Small intestine (tissue), 7 donors: ENCODE measurements at regions not wholly inside any gene's neighbourhood (a gene's known extent, or its start where the extent isn't known, plus 50 kb on each side); places are given as distances from the start of the nearest gene placed in this dataset.
"Not testable (repeated sequence)": the region's sequence is repeated elsewhere in the genome, so short reads cannot be mapped to it uniquely, and the experiment has no call there.

Experiments used
- DNase-seq, 2 donors: peaks; one replicate each; pipeline versions ENCODE4 v3.0.0 to v3.0.0-alpha.2; 2013
- FAIRE-seq: peaks from 2 replicates; lab custom pipeline; 2012; peaks lifted over from hg19 to GRCh38; lab: Jason Lieb, UNC
- H3K27ac ChIP-seq, 3 donors: one replicate each; pipeline ENCODE4 v1.5.1; 2013; ENCODE audit warnings: low read length in 2 of 3, mild to moderate bottlenecking in 2 of 3, control low read depth in 1 of 3, inconsistent platforms in 1 of 3, low read depth in 1 of 3, moderate library complexity in 1 of 3
- H3K27me3 ChIP-seq, 3 donors: one replicate each; pipeline ENCODE4 v1.6.1; 2013; ENCODE audit warnings: low read length in 3 of 3, inconsistent platforms in 1 of 3; ENCODE audit not compliant: control insufficient read depth in 3 of 3, insufficient read depth in 3 of 3
- H3K36me3 ChIP-seq, 3 donors: one replicate each; pipeline ENCODE4 v1.6.1; 2013; ENCODE audit warnings: low read length in 3 of 3, inconsistent platforms in 1 of 3, low read depth in 1 of 3, mild to moderate bottlenecking in 1 of 3, moderate library complexity in 1 of 3; ENCODE audit not compliant: control insufficient read depth in 3 of 3, insufficient read depth in 2 of 3
- H3K4me1 ChIP-seq, 3 donors: one replicate each; pipeline ENCODE4 v1.6.1; 2013; ENCODE audit warnings: low read length in 2 of 3, inconsistent platforms in 1 of 3, low read depth in 1 of 3, mild to moderate bottlenecking in 1 of 3, moderate library complexity in 1 of 3; ENCODE audit not compliant: control insufficient read depth in 3 of 3, insufficient read depth in 2 of 3
- H3K4me3 ChIP-seq, 3 donors: one replicate each; pipeline ENCODE4 v1.5.1; 2013; ENCODE audit warnings: low read length in 3 of 3, control low read depth in 1 of 3, inconsistent platforms in 1 of 3, low read depth in 1 of 3, mild to moderate bottlenecking in 1 of 3, moderate library complexity in 1 of 3
- H3K9me3 ChIP-seq, 2 donors: one replicate each; pipeline ENCODE4 v1.6.1; 2013; ENCODE audit warnings: low read depth in 1 of 2, low read length in 1 of 2; ENCODE audit not compliant: control insufficient read depth in 2 of 2, insufficient read depth in 1 of 2
- WGBS, 3 donors: extraction: QIAGEN DNeasy Blood & Tissue Kit; methylation state at CpG; one replicate each; pipeline ENCODE4 v1.1.7; 2013; 5-methylcytosine and 5-hydroxymethylcytosine counted together
- donor health status: healthy with polysubstance abuse.
- donor health status: control.
- donor health status: control.
- donor health status: Bipolar disorder and iron deficiency.
- donor health status: healthy.

GRCh38 chr3:132134611-132135010 is 99.8 kb upstream of the CPNE4 start:
- Histone ChIP-seq H3K4me1 (no peaks in the 10 kb centered on the region), H3K27me3 (peaks cover 0 to 4% (median 0%) of the 10 kb centered on the region in 3 donors), H3K27ac (no peak overlapping the region), H3K4me3 (no peak overlapping the region), H3K9me3 (no peaks in the 10 kb centered on the region), H3K36me3 (no peaks in the 10 kb centered on the region)
- no peak for DNase-seq
- no peak for FAIRE-seq
- 35 to 50% (median 48%) methylated on average over 1 of the region's 1 CpG for WGBS, 3 donors

- no peak for DNase-seq
- H3K27ac ChIP-seq, result no peak overlapping the region
- 42 to 57% (median 48%) methylated on average over 4 of the region's 4 CpGs for WGBS, 3 donors
- H3K36me3 ChIP-seq, result no peaks in the 10 kb centered on the region
- no peak overlapping the region for H3K4me3 ChIP-seq
- H3K27me3 ChIP-seq, result peaks cover 0 to 4% (median 0%) of the 10 kb centered on the region in 3 donors
- H3K9me3 ChIP-seq, result no peaks in the 10 kb centered on the region
- no peaks in the 10 kb centered on the region for H3K4me1 ChIP-seq
- no peak for FAIRE-seq
Observed at GRCh38 chr3:132135628-132136333, 101.0 kb upstream of the CPNE4 start.

GRCh38 chr3:132136334-132136716 is 101.5 kb upstream of the CPNE4 start:
- Histone ChIP-seq H3K4me1 (no peaks in the 10 kb centered on the region), H3K9me3 (no peaks in the 10 kb centered on the region), H3K27ac (no peak overlapping the region), H3K36me3 (no peaks in the 10 kb centered on the region), H3K27me3 (peaks cover 0 to 4% (median 0%) of the 10 kb centered on the region in 3 donors), H3K4me3 (no peak overlapping the region)
- FAIRE-seq (no peak), DNase-seq (no peak)
- WGBS, 3 donors, result 73 to 86% (median 76%) methylated on average over 2 of the region's 2 CpGs

GRCh38 chr3:132136902-132137301 is 102.1 kb upstream of the CPNE4 start:
- not testable (repeated sequence) for H3K27ac ChIP-seq, H3K27me3 ChIP-seq, H3K36me3 ChIP-seq, DNase-seq, H3K9me3 ChIP-seq, H3K4me1 ChIP-seq, H3K4me3 ChIP-seq, FAIRE-seq
- WGBS, 3 donors, result 52 to 78% (median 70%) methylated on average over 21 to 23 of the region's 23 CpGs

- H3K4me1 ChIP-seq, result no peaks in the 10 kb centered on the region
- no peak overlapping the region for H3K27ac ChIP-seq
- DNase-seq (no peak), FAIRE-seq (no peak)
- no peaks in the 10 kb centered on the region for H3K27me3 ChIP-seq
- H3K36me3 ChIP-seq, result no peaks in the 10 kb centered on the region
- WGBS, 3 donors, result 51 to 59% (median 56%) methylated on average over 2 of the region's 2 CpGs
- H3K9me3 ChIP-seq, result no peaks in the 10 kb centered on the region
- no peak overlapping the region for H3K4me3 ChIP-seq
Observed at GRCh38 chr3:132145833-132146232, 111.0 kb upstream of the CPNE4 start.

- no peak for DNase-seq
- no peaks in the 10 kb centered on the region for H3K27me3 ChIP-seq
- H3K9me3 ChIP-seq, result no peaks in the 10 kb centered on the region
- no peaks in the 10 kb centered on the region for H3K36me3 ChIP-seq
- no peak overlapping the region for H3K27ac ChIP-seq
- no peak for FAIRE-seq
- 66 to 72% (median 68%) methylated on average over 5 of the region's 5 CpGs for WGBS, 3 donors
- H3K4me1 ChIP-seq, result no peaks in the 10 kb centered on the region
- H3K4me3 ChIP-seq, result no peak overlapping the region
Observed at GRCh38 chr3:132154619-132155018, 119.8 kb upstream of the CPNE4 start.

- H3K4me1 ChIP-seq, result no peaks in the 10 kb centered on the region
- DNase-seq (no peak), FAIRE-seq (no peak)
- no peaks in the 10 kb centered on the region for H3K9me3 ChIP-seq
- 88 to 94% (median 93%) methylated on average over 2 of the region's 2 CpGs for WGBS, 3 donors
- no peaks in the 10 kb centered on the region for H3K36me3 ChIP-seq
- H3K27ac ChIP-seq, result no peak overlapping the region
- no peaks in the 10 kb centered on the region for H3K27me3 ChIP-seq
- no peak overlapping the region for H3K4me3 ChIP-seq
Observed at GRCh38 chr3:132159145-132159544, 124.3 kb upstream of the CPNE4 start.

GRCh38 chr3:132160198-132160597 is 125.4 kb upstream of the CPNE4 start:
- no peak overlapping the region for H3K4me3 ChIP-seq
- WGBS, 3 donors, result 50 to 72% (median 57%) methylated on average over 1 of the region's 1 CpG
- no peaks in the 10 kb centered on the region for H3K27me3 ChIP-seq
- no peak overlapping the region for H3K27ac ChIP-seq
- FAIRE-seq, result no peak
- DNase-seq, result no peak
- no peaks in the 10 kb centered on the region for H3K9me3 ChIP-seq
- no peaks in the 10 kb centered on the region for H3K4me1 ChIP-seq
- no peaks in the 10 kb centered on the region for H3K36me3 ChIP-seq

GRCh38 chr3:132161608-132162007 is 126.8 kb upstream of the CPNE4 start:
- no peak for DNase-seq
- FAIRE-seq, result no peak

More at GRCh38 chr3:132161608-132162007, 126.8 kb upstream of the CPNE4 start:
- Histone ChIP-seq H3K9me3 (no peaks in the 10 kb centered on the region), H3K27me3 (no peaks in the 10 kb centered on the region), H3K27ac (no peak overlapping the region), H3K4me3 (no peak overlapping the region), H3K36me3 (no peaks in the 10 kb centered on the region), H3K4me1 (no peaks in the 10 kb centered on the region)
- WGBS, 3 donors, result 77 to 86% (median 77%) methylated on average over 1 of the region's 1 CpG
